ENCODE measurements at regions not wholly inside any gene's neighbourhood (a gene's known extent, or its start where the extent isn't known, plus 50 kb on each side); places are given as distances from the start of the nearest gene placed in this dataset.

- no peak for DNase-seq
These were observed 89.6 kb upstream of the DOCK10 start for GRCh38 chr2:225131898-225132297.

- no peak for DNase-seq
These were observed 87.8 kb upstream of the DOCK10 start for GRCh38 chr2:225130093-225130492.

- no peak for DNase-seq
These were observed 82.2 kb upstream of the DOCK10 start for GRCh38 chr2:225124311-225125017.

- peak; percentile 45 for DNase-seq
These were observed 80.6 kb upstream of the DOCK10 start for GRCh38 chr2:225122583-225123486.

GRCh38 chr2:225122007-225122406 is 79.7 kb upstream of the DOCK10 start:
- peak; percentile 20 for DNase-seq

GRCh38 chr2:225120186-225120585 is 77.9 kb upstream of the DOCK10 start:
- DNase-seq, result no peak

GRCh38 chr2:225117051-225117716 is 74.9 kb upstream of the DOCK10 start:
- DNase-seq, result no peak

- no peak for DNase-seq
These were observed 72.6 kb upstream of the DOCK10 start for GRCh38 chr2:225114786-225115323.

- no peak for DNase-seq
These were observed 71.2 kb upstream of the DOCK10 start for GRCh38 chr2:225113371-225114015.

- no peak for DNase-seq
These were observed 70.3 kb upstream of the DOCK10 start for GRCh38 chr2:225112362-225113126.

GRCh38 chr2:225108805-225109204 is 66.5 kb upstream of the DOCK10 start:
- DNase-seq, result no peak

- no peak for DNase-seq
These were observed 62.7 kb upstream of the DOCK10 start for GRCh38 chr2:225104971-225105370.

- no peak for DNase-seq
These were observed 62.1 kb upstream of the DOCK10 start for GRCh38 chr2:225104321-225104720.

- DNase-seq, result no peak
These were observed 61.5 kb upstream of the DOCK10 start for GRCh38 chr2:225103737-225104141.

- DNase-seq, result no peak
These were observed 58.6 kb upstream of the DOCK10 start for GRCh38 chr2:225100856-225101294.

- no peak for DNase-seq
These were observed 58.0 kb upstream of the DOCK10 start for GRCh38 chr2:225100269-225100668.

- DNase-seq, result no peak
These were observed 54.8 kb upstream of the DOCK10 start for GRCh38 chr2:225097035-225097434.

Data from activated CD4-positive, alpha-beta T cell treated with anti-CD3 and anti-CD28 coated beads for 48 hours (primary cell).